WTC11 (cell line): ENCODE measurements at regions not wholly inside any gene's neighbourhood (a gene's known extent, or its start where the extent isn't known, plus 50 kb on each side); places are given as distances from the start of the nearest gene placed in this dataset.
A peak's percentile ranks its signal among the peaks of the same experiment; 100 is the strongest.

Experiments used
- ATAC-seq: fragments of 200-7000 bp; cut with Tn5 transposase; 2 replicates; pipeline ENCODE4 v1.10.0; 2021; ENCODE audit warnings: mild to moderate bottlenecking, moderate library complexity
- CTCF ChIA-PET: fragments of 300-600 bp; sonication (Branson Sonifier 250); formaldehyde crosslinking; loops from one replicate; lab custom pipeline; 2021; ENCODE audit warnings: antibody characterized with exemption; lab: Charles Lee
- POLR2A ChIA-PET: fragments of 350-600 bp; sonication (Branson Sonifier 250); formaldehyde crosslinking; loops from one replicate; lab custom pipeline; 2021; ENCODE audit warnings: antibody characterized with exemption; lab: Charles Lee
- DNase-seq: peaks from one replicate; pipeline ENCODE4 v3.0.0; 2021; ENCODE audit warnings: low spot score
- H3K27ac Mint-ChIP-seq: 2 replicates; pipeline ENCODE4 v1.8.0; 2021; ENCODE audit warnings: mixed read lengths
- H3K27me3 Mint-ChIP-seq: 2 replicates; pipeline ENCODE4 v1.8.0; 2021; ENCODE audit warnings: low read depth, mild to moderate bottlenecking, moderate library complexity, mixed read lengths
- H3K36me3 Mint-ChIP-seq: 2 replicates; pipeline ENCODE4 v1.8.0; 2021; ENCODE audit warnings: mixed read lengths
- H3K4me1 Mint-ChIP-seq: 2 replicates; pipeline ENCODE4 v1.8.0; 2022; ENCODE audit warnings: mixed read lengths
- H3K4me3 Mint-ChIP-seq: 2 replicates; pipeline ENCODE4 v1.8.0; 2021; ENCODE audit warnings: mild to moderate bottlenecking, moderate library complexity, mixed read lengths
- H3K9me3 Mint-ChIP-seq: 2 replicates; pipeline ENCODE4 v1.8.0; 2021; ENCODE audit warnings: mixed read lengths
- ELF4 ChIP-seq: sonication (generic); formaldehyde crosslinking; IDR thresholded peaks from 2 replicates; pipeline ENCODE4 v1.8.1; 2022; ENCODE audit warnings: low read depth, mild to moderate bottlenecking, moderate library complexity, missing genetic modification reagents
- NFE2L1 ChIP-seq: sonication (generic); formaldehyde crosslinking; IDR thresholded peaks from 2 replicates; pipeline ENCODE4 v1.8.1; 2023; ENCODE audit warnings: missing genetic modification reagents
- NR3C1 ChIP-seq: sonication (generic); formaldehyde crosslinking; conservative IDR thresholded peaks from 2 replicates; pipeline ENCODE4 v1.8.1; 2023; ENCODE audit warnings: low read depth, mild to moderate bottlenecking, missing genetic modification reagents
- SMAD4 ChIP-seq: sonication (generic); formaldehyde crosslinking; IDR thresholded peaks from 2 replicates; pipeline ENCODE4 v1.8.0; 2022; ENCODE audit warnings: mild to moderate bottlenecking, missing genetic modification reagents
- SOX15 ChIP-seq: fragments of 250-450 bp; sonication (Bioruptor Pico); IDR thresholded peaks from 2 replicates; pipeline ENCODE4 v1.9.0; 2021; ENCODE audit warnings: mild to moderate bottlenecking
- TEAD4 ChIP-seq: sonication (generic); formaldehyde crosslinking; IDR thresholded peaks from 2 replicates; pipeline ENCODE4 v1.8.0; 2022; ENCODE audit warnings: mild to moderate bottlenecking, missing genetic modification reagents
- ZNF396 ChIP-seq: fragments of 250-450 bp; sonication (Bioruptor Pico); IDR thresholded peaks from 2 replicates; pipeline ENCODE4 v1.8.0; 2021; ENCODE audit warnings: mild to moderate bottlenecking, moderate library complexity, borderline replicate concordance
- ZNF416 ChIP-seq: fragments of 250-450 bp; sonication (Bioruptor Pico); IDR thresholded peaks from 2 replicates; pipeline ENCODE4 v1.9.0; 2021; ENCODE audit warnings: mild to moderate bottlenecking, inconsistent platforms
- TF ChIP-seq, protein P1 (sequence below): sonication (generic); formaldehyde crosslinking; IDR thresholded peaks from 2 replicates; pipeline ENCODE4 v1.8.0; 2022; ENCODE audit warnings: missing genetic modification reagents
- TF ChIP-seq, protein P2 (sequence below): sonication (generic); formaldehyde crosslinking; IDR thresholded peaks from 2 replicates; pipeline ENCODE4 v1.8.1; 2023; ENCODE audit warnings: mild to moderate bottlenecking, missing genetic modification reagents, moderate library complexity
- TF ChIP-seq, protein P3 (sequence below): sonication (generic); formaldehyde crosslinking; IDR thresholded peaks from 2 replicates; pipeline ENCODE4 v1.8.1; 2023; ENCODE audit warnings: mild to moderate bottlenecking, missing genetic modification reagents, borderline replicate concordance
- TF ChIP-seq, protein P4 (sequence below): sonication (generic); formaldehyde crosslinking; IDR thresholded peaks from 2 replicates; pipeline ENCODE4 v1.8.0; 2023; ENCODE audit warnings: missing genetic modification reagents
- TF ChIP-seq, protein P5 (sequence below): fragments of 250-450 bp; sonication (Bioruptor Pico); IDR thresholded peaks from 2 replicates; pipeline ENCODE4 v1.9.0; 2021; ENCODE audit warnings: mild to moderate bottlenecking
- TF ChIP-seq, protein P6 (sequence below): sonication (generic); formaldehyde crosslinking; IDR thresholded peaks from 2 replicates; pipeline ENCODE4 v1.8.0; 2022; ENCODE audit warnings: mild to moderate bottlenecking, missing genetic modification reagents
- TF ChIP-seq, protein P7 (sequence below): fragments of 250-450 bp; sonication (Bioruptor Pico); IDR thresholded peaks from 2 replicates; pipeline ENCODE4 v1.9.0; 2021; ENCODE audit warnings: mild to moderate bottlenecking

DNA sequence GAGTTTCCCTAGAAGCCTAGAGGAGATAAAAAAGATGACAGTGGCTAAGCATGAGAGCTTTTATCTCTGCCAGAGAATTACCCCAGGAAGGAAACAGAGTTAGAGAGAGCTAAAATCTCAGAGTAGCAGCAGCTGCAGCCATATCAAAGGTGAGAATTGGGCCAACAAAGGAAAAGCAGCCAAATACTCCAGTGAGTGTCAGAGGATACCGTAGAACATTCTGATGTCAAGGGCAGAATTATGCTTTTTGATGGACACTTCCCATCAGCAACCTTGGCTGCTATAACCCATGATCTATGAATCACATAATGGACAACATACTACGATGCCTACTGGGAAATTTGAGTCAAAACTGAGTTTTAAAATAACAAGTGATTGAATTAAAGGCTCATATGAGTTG, 405.8 kb upstream of the CPEB2 start (continued):
- TF ChIP-seq, protein P1, sequence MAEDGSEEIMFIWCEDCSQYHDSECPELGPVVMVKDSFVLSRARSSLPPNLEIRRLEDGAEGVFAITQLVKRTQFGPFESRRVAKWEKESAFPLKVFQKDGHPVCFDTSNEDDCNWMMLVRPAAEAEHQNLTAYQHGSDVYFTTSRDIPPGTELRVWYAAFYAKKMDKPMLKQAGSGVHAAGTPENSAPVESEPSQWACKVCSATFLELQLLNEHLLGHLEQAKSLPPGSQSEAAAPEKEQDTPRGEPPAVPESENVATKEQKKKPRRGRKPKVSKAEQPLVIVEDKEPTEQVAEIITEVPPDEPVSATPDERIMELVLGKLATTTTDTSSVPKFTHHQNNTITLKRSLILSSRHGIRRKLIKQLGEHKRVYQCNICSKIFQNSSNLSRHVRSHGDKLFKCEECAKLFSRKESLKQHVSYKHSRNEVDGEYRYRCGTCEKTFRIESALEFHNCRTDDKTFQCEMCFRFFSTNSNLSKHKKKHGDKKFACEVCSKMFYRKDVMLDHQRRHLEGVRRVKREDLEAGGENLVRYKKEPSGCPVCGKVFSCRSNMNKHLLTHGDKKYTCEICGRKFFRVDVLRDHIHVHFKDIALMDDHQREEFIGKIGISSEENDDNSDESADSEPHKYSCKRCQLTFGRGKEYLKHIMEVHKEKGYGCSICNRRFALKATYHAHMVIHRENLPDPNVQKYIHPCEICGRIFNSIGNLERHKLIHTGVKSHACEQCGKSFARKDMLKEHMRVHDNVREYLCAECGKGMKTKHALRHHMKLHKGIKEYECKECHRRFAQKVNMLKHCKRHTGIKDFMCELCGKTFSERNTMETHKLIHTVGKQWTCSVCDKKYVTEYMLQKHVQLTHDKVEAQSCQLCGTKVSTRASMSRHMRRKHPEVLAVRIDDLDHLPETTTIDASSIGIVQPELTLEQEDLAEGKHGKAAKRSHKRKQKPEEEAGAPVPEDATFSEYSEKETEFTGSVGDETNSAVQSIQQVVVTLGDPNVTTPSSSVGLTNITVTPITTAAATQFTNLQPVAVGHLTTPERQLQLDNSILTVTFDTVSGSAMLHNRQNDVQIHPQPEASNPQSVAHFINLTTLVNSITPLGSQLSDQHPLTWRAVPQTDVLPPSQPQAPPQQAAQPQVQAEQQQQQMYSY (CRISPR knock-in tag): no peak

DNA sequence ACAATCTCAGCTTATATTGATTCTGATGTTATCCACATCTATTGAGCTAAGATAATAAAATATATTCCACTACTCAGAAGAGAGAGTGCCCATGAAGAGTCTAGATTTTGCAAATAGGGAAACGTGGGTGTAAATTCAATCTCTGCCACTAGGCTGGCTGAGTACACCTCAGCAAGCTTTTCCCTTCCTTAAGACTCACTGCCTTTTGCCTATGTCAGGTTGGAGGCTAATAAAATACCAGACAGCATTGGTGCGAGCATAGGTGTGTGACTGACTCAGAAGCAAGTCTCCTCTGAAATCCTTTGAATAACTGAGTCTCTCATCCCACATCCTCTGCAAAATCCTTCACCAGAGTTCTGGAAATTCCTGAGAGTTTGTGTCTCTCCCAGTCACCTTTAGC, 405.4 kb upstream of the CPEB2 start:
- POLR2A ChIA-PET: no interaction called here
- no peak overlapping the region for H3K4me3 Mint-ChIP-seq
- H3K27me3 Mint-ChIP-seq: no peaks in the 10 kb centered on the region
- peaks cover 10% of the 10 kb centered on the region for H3K9me3 Mint-ChIP-seq
- H3K4me1 Mint-ChIP-seq: peaks cover 6% of the 10 kb centered on the region
- no peak for TF ChIP-seq TEAD4
- TF ChIP-seq, protein P2, sequence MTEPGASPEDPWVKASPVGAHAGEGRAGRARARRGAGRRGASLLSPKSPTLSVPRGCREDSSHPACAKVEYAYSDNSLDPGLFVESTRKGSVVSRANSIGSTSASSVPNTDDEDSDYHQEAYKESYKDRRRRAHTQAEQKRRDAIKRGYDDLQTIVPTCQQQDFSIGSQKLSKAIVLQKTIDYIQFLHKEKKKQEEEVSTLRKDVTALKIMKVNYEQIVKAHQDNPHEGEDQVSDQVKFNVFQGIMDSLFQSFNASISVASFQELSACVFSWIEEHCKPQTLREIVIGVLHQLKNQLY: no peak
- no peak for TF ChIP-seq ZNF416
- TF ChIP-seq, protein P3, sequence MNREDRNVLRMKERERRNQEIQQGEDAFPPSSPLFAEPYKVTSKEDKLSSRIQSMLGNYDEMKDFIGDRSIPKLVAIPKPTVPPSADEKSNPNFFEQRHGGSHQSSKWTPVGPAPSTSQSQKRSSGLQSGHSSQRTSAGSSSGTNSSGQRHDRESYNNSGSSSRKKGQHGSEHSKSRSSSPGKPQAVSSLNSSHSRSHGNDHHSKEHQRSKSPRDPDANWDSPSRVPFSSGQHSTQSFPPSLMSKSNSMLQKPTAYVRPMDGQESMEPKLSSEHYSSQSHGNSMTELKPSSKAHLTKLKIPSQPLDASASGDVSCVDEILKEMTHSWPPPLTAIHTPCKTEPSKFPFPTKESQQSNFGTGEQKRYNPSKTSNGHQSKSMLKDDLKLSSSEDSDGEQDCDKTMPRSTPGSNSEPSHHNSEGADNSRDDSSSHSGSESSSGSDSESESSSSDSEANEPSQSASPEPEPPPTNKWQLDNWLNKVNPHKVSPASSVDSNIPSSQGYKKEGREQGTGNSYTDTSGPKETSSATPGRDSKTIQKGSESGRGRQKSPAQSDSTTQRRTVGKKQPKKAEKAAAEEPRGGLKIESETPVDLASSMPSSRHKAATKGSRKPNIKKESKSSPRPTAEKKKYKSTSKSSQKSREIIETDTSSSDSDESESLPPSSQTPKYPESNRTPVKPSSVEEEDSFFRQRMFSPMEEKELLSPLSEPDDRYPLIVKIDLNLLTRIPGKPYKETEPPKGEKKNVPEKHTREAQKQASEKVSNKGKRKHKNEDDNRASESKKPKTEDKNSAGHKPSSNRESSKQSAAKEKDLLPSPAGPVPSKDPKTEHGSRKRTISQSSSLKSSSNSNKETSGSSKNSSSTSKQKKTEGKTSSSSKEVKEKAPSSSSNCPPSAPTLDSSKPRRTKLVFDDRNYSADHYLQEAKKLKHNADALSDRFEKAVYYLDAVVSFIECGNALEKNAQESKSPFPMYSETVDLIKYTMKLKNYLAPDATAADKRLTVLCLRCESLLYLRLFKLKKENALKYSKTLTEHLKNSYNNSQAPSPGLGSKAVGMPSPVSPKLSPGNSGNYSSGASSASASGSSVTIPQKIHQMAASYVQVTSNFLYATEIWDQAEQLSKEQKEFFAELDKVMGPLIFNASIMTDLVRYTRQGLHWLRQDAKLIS (CRISPR knock-in tag): no peak
- no peak for TF ChIP-seq NR3C1 (CRISPR knock-in tag)
- no peak for TF ChIP-seq NFE2L1 (CRISPR knock-in tag)
- no peak for TF ChIP-seq ZNF396 (CRISPR knock-in tag)
- TF ChIP-seq, protein P4, sequence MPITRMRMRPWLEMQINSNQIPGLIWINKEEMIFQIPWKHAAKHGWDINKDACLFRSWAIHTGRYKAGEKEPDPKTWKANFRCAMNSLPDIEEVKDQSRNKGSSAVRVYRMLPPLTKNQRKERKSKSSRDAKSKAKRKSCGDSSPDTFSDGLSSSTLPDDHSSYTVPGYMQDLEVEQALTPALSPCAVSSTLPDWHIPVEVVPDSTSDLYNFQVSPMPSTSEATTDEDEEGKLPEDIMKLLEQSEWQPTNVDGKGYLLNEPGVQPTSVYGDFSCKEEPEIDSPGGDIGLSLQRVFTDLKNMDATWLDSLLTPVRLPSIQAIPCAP (CRISPR knock-in tag): no peak
- TF ChIP-seq SMAD4 (CRISPR knock-in tag): no peak
- TF ChIP-seq SOX15: no peak
- TF ChIP-seq ELF4 (CRISPR knock-in tag): no peak
- TF ChIP-seq, protein P5, sequence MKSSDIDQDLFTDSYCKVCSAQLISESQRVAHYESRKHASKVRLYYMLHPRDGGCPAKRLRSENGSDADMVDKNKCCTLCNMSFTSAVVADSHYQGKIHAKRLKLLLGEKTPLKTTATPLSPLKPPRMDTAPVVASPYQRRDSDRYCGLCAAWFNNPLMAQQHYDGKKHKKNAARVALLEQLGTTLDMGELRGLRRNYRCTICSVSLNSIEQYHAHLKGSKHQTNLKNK (CRISPR knock-in tag): no peak
- TF ChIP-seq, protein P6, sequence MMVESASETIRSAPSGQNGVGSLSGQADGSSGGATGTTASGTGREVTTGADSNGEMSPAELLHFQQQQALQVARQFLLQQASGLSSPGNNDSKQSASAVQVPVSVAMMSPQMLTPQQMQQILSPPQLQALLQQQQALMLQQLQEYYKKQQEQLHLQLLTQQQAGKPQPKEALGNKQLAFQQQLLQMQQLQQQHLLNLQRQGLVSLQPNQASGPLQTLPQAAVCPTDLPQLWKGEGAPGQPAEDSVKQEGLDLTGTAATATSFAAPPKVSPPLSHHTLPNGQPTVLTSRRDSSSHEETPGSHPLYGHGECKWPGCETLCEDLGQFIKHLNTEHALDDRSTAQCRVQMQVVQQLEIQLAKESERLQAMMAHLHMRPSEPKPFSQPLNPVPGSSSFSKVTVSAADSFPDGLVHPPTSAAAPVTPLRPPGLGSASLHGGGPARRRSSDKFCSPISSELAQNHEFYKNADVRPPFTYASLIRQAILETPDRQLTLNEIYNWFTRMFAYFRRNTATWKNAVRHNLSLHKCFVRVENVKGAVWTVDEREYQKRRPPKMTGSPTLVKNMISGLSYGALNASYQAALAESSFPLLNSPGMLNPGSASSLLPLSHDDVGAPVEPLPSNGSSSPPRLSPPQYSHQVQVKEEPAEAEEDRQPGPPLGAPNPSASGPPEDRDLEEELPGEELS (CRISPR knock-in tag): no peak
- TF ChIP-seq, protein P7, sequence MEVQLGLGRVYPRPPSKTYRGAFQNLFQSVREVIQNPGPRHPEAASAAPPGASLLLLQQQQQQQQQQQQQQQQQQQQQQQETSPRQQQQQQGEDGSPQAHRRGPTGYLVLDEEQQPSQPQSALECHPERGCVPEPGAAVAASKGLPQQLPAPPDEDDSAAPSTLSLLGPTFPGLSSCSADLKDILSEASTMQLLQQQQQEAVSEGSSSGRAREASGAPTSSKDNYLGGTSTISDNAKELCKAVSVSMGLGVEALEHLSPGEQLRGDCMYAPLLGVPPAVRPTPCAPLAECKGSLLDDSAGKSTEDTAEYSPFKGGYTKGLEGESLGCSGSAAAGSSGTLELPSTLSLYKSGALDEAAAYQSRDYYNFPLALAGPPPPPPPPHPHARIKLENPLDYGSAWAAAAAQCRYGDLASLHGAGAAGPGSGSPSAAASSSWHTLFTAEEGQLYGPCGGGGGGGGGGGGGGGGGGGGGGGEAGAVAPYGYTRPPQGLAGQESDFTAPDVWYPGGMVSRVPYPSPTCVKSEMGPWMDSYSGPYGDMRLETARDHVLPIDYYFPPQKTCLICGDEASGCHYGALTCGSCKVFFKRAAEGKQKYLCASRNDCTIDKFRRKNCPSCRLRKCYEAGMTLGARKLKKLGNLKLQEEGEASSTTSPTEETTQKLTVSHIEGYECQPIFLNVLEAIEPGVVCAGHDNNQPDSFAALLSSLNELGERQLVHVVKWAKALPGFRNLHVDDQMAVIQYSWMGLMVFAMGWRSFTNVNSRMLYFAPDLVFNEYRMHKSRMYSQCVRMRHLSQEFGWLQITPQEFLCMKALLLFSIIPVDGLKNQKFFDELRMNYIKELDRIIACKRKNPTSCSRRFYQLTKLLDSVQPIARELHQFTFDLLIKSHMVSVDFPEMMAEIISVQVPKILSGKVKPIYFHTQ (CRISPR knock-in tag): no peak
- no peak overlapping the region for H3K27ac Mint-ChIP-seq
- DNase-seq (no peak), ATAC-seq (peak; percentile 84)
- CTCF ChIA-PET: interaction anchor here (0.7 to 1.2 kb wide), 4 partner anchors 9 to 104 kb away, joined by 3 to 7 read pairs (median 3); no protein-coding TSS in a partner anchor
- no peaks in the 10 kb centered on the region for H3K36me3 Mint-ChIP-seq
